A673 (cell line): ENCODE measurements at regions not wholly inside any gene's neighbourhood (a gene's known extent, or its start where the extent isn't known, plus 50 kb on each side); places are given as distances from the start of the nearest gene placed in this dataset.

Experiments used
- BruUV-seq: library from RNA; stranded (reverse); fragments of 400-500 nt; replicated peaks from 2 replicates; lab custom pipeline; 2021; lab: Mats Ljungman, UMichigan
- CTCF ChIA-PET: fragments of 300-600 bp; sonication (Branson Sonifier 250); formaldehyde crosslinking; loops from one replicate; lab custom pipeline; 2022; ENCODE audit warnings: antibody characterized with exemption; lab: Charles Lee
- POLR2A ChIA-PET: fragments of 300-600 bp; sonication (Branson Sonifier 250); formaldehyde crosslinking; loops from one replicate; lab custom pipeline; 2022; ENCODE audit warnings: antibody characterized with exemption; ENCODE audit not compliant: low non-redundant PET; lab: Charles Lee
- DNase-seq: peaks from one replicate; pipeline ENCODE4 v3.0.0-alpha.2; 2015; ENCODE audit warnings: low spot score
- H3K27ac ChIP-seq: fragments of 200-600 bp; sonication (generic); 2 replicates; pipeline ENCODE4 v1.5.1; 2016; ENCODE audit warnings: mixed run types, low read depth, mild to moderate bottlenecking, mixed read lengths, antibody characterized with exemption, low read length; ENCODE audit not compliant: poor library complexity, severe bottlenecking
- H3K27me3 ChIP-seq: fragments of 200-600 bp; sonication (generic); replicated peaks from 2 replicates; pipeline ENCODE4 v1.6.1; 2017; ENCODE audit warnings: mixed run types, low read depth, mild to moderate bottlenecking, mixed read lengths, antibody characterized with exemption, low read length; ENCODE audit not compliant: insufficient read depth, poor library complexity
- H3K36me3 ChIP-seq: fragments of 200-600 bp; sonication (generic); 2 replicates; pipeline ENCODE4 v1.6.1; 2016; ENCODE audit warnings: mixed run types, mild to moderate bottlenecking, mixed read lengths, antibody characterized with exemption, low read length; ENCODE audit not compliant: insufficient read depth, poor library complexity, severe bottlenecking
- H3K4me1 ChIP-seq: fragments of 200-600 bp; sonication (generic); 2 replicates; pipeline ENCODE4 v1.6.1; 2017; ENCODE audit warnings: mixed run types, mild to moderate bottlenecking, mixed read lengths, antibody characterized with exemption, low read length; ENCODE audit not compliant: insufficient read depth, poor library complexity, severe bottlenecking
- H3K4me3 ChIP-seq: fragments of 200-600 bp; sonication (generic); 2 replicates; pipeline ENCODE4 v1.5.1; 2016; ENCODE audit warnings: low read depth, mixed run types, mild to moderate bottlenecking, mixed read lengths, low read length; ENCODE audit not compliant: poor library complexity, severe bottlenecking
- H3K9me3 ChIP-seq: fragments of 200-600 bp; sonication (generic); 2 replicates; pipeline ENCODE4 v1.6.1; 2016; ENCODE audit warnings: mixed run types, low read depth, mild to moderate bottlenecking, mixed read lengths, antibody characterized with exemption, low read length; ENCODE audit not compliant: poor library complexity, severe bottlenecking
- EZH2 ChIP-seq: fragments of 200-600 bp; sonication (generic); IDR thresholded peaks from 2 replicates; pipeline ENCODE4 v1.6.1; 2017; ENCODE audit warnings: borderline replicate concordance, low read depth, mild to moderate bottlenecking, mixed read lengths, antibody characterized with exemption, low read length; ENCODE audit not compliant: poor library complexity, severe bottlenecking
- intact Hi-C: fragments of 100-400 bp; cut with micrococcal nuclease; formaldehyde crosslinking; loops from one replicate; pipeline ENCODE4 v1.10.0; 2022; ENCODE audit not compliant: unreplicated experiment
- TF ChIP-seq, protein P1 (sequence below): fragments of 300-800, 200-600 bp; sonication (generic); conservative IDR thresholded peaks from 2 replicates; pipeline ENCODE4 v1.5.1; 2017; ENCODE audit warnings: low read depth, mild to moderate bottlenecking, antibody characterized with exemption, low read length, moderate library complexity, mixed read lengths

DNA sequence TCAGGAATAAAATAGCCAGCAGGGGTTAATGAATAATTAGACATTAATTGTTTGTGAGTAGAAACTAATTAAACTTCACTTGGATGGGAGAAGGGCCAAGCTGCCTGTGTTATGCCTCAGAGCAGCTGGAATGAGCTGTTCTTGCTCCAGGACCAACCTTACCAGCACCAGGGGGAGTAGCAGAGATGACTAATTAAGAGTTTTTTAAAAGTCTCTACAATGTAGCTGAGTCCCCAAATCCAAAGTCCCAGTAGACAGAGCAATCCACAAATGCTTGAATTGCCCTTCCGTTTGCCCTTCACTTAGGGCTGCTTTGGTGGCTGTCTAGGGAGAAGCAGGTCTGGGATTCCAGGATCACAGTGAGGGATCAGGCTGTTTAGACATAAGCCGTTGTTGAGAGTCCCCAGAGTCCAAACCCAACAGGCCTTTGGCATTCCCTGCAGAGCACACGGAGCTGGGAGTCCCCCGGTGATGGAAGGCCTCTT lies 59.4 kb downstream of the RHOB start:
- DNase-seq, result no peak
- ChIA-PET CTCF (no interaction called here), POLR2A (no interaction called here)
- Histone ChIP-seq H3K4me1 (no peaks in the 10 kb centered on the region), H3K4me3 (no peak overlapping the region), H3K27ac (no peak overlapping the region), H3K9me3 (no peaks in the 10 kb centered on the region), H3K36me3 (no peaks in the 10 kb centered on the region), H3K27me3 (no peaks in the 10 kb centered on the region)
- BruUV-seq, result no TSS peak
- intact Hi-C loops, result no loop called here
- TF ChIP-seq, protein P1, sequence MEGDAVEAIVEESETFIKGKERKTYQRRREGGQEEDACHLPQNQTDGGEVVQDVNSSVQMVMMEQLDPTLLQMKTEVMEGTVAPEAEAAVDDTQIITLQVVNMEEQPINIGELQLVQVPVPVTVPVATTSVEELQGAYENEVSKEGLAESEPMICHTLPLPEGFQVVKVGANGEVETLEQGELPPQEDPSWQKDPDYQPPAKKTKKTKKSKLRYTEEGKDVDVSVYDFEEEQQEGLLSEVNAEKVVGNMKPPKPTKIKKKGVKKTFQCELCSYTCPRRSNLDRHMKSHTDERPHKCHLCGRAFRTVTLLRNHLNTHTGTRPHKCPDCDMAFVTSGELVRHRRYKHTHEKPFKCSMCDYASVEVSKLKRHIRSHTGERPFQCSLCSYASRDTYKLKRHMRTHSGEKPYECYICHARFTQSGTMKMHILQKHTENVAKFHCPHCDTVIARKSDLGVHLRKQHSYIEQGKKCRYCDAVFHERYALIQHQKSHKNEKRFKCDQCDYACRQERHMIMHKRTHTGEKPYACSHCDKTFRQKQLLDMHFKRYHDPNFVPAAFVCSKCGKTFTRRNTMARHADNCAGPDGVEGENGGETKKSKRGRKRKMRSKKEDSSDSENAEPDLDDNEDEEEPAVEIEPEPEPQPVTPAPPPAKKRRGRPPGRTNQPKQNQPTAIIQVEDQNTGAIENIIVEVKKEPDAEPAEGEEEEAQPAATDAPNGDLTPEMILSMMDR, result no peak
- no peak for TF ChIP-seq EZH2

DNA sequence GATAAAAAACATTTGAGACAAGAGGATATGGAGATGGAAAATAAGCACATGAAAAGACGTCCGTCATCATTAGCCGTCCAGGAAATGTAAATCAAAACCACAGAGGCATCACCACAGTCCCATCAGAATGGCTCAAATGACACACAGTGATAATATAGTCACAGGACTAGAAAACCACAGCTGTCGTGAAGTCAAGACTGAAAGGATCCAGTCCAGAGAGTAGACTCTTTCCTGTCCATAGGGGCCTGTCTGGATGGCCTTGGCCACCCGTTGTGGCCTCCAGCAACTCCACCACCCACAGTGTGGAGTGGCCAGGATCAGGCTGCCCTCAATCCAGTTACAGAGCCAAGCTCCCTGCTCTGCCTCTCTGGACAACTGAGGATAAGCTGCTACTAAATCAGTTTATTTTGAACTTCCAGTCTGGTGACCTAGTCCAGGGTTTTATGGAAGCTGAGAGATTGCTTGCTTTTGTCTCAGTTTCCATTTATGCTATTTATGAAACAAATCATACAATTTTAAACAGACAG lies 60.4 kb downstream of the RHOB start:
- Histone ChIP-seq H3K4me1 (no peaks in the 10 kb centered on the region), H3K36me3 (no peaks in the 10 kb centered on the region), H3K4me3 (no peak overlapping the region), H3K9me3 (no peaks in the 10 kb centered on the region), H3K27ac (no peak overlapping the region), H3K27me3 (no peaks in the 10 kb centered on the region)
- BruUV-seq, result no TSS peak
- no peak for DNase-seq
- ChIA-PET POLR2A (no interaction called here), CTCF (no interaction called here)
- TF ChIP-seq, protein P1, result no peak
- no peak for TF ChIP-seq EZH2
- intact Hi-C loops, result no loop called here

DNA sequence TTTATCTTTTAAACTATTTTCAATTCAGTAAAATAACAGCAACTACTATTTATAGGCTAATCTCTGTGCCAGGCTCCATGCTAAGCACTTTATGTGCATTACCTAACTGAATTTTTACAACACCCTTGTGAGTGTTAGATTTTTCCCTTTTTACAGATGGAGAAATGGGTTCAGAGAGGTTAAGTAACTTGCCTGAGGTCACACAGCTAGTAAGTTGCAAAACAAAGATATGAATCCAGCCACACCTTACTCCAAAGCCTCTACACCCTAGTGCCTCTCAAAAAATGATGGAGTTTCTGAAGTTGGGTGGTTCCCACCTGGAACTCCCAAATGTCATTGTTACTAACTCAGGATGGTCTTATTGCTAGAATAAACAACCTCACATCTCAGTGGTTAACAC lies 60.8 kb downstream of the RHOB start:
- H3K4me1 ChIP-seq, result no peaks in the 10 kb centered on the region
- intact Hi-C loops, result no loop called here
- DNase-seq, result no peak
- no peak overlapping the region for H3K4me3 ChIP-seq
- BruUV-seq, result no TSS peak
- TF ChIP-seq, protein P1, result no peak
- TF ChIP-seq EZH2, result no peak
- H3K9me3 ChIP-seq, result no peaks in the 10 kb centered on the region
- CTCF ChIA-PET, result no interaction called here
- H3K27me3 ChIP-seq, result no peaks in the 10 kb centered on the region
- POLR2A ChIA-PET, result no interaction called here
- no peak overlapping the region for H3K27ac ChIP-seq
- H3K36me3 ChIP-seq, result no peaks in the 10 kb centered on the region
